ENCODE measurements at regions not wholly inside any gene's neighbourhood (a gene's known extent, or its start where the extent isn't known, plus 50 kb on each side); places are given as distances from the start of the nearest gene placed in this dataset.

- TF ChIP-seq CTCF (IDR thresholded peaks at IDR 0.05) (no peak), POLR2A (IDR thresholded peaks at IDR 0.05) (no peak)
Observed at GRCh38 chr13:84821261-84821660, 939.0 kb upstream of the SLITRK1 start.

Measured in tibial nerve (tissue), 3 donors.